Activated naive CD4-positive, alpha-beta T cell treated with anti-CD3 and anti-CD28 coated beads for 36 hours (primary cell): ENCODE measurements at regions not wholly inside any gene's neighbourhood (a gene's known extent, or its start where the extent isn't known, plus 50 kb on each side); places are given as distances from the start of the nearest gene placed in this dataset.

Source experiments
- CTCF ChIA-PET: fragments of 350-600 bp; sonication (Branson Sonifier 250); formaldehyde crosslinking; loops from one replicate; lab custom pipeline; 2021; ENCODE audit warnings: antibody characterized with exemption; lab: Charles Lee
- DNase-seq: peaks from one replicate; pipeline ENCODE4 v3.0.0-alpha.2; 2020
- H3K27ac Mint-ChIP-seq: one replicate; pipeline ENCODE4 v1.8.0; 2021; ENCODE audit warnings: mild to moderate bottlenecking, mixed read lengths
- H3K27me3 Mint-ChIP-seq: one replicate; pipeline ENCODE4 v1.8.0; 2021; ENCODE audit warnings: low read depth, mixed read lengths
- H3K36me3 Mint-ChIP-seq: one replicate; pipeline ENCODE4 v1.8.0; 2021; ENCODE audit warnings: low read depth, mixed read lengths
- H3K4me1 Mint-ChIP-seq: one replicate; pipeline ENCODE4 v1.8.0; 2021; ENCODE audit warnings: low read depth, mixed read lengths
- H3K4me3 Mint-ChIP-seq: one replicate; pipeline ENCODE4 v1.8.0; 2021; ENCODE audit warnings: mild to moderate bottlenecking, moderate library complexity, mixed read lengths
- H3K9me3 Mint-ChIP-seq: one replicate; pipeline ENCODE4 v1.8.0; 2021; ENCODE audit warnings: mixed read lengths
- intact Hi-C: fragments of 100-400 bp; cut with micrococcal nuclease; formaldehyde crosslinking; loops from one replicate; pipeline ENCODE4 v1.15.1; 2023

DNA sequence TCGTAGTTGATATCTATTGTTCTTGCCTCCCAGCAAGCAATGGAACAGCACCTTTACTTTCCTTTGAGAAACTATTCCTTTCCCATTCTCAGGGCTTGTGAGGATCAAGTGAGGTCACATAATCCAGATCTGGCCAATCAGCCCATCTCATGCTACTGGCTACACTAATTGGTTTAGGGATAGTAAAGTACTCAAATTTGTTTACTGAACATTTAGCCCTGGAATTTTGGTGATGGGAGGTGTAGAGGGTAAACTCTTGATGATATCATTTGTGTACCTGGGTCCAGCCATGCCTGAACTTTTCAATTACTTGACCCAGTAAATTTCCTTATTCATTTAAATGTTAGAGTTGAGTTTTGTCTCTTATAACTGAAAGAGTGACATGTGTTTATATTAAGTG lies 195.8 kb upstream of the TNP1 start:
- no peak overlapping the region for H3K4me3 Mint-ChIP-seq
- no peaks in the 10 kb centered on the region for H3K4me1 Mint-ChIP-seq
- no peaks in the 10 kb centered on the region for H3K36me3 Mint-ChIP-seq
- no peaks in the 10 kb centered on the region for H3K9me3 Mint-ChIP-seq
- H3K27ac Mint-ChIP-seq, result no peak overlapping the region
- intact Hi-C loops, result no loop called here
- DNase-seq, result no peak
- CTCF ChIA-PET, result no interaction called here
- peaks cover 8% of the 10 kb centered on the region for H3K27me3 Mint-ChIP-seq

DNA sequence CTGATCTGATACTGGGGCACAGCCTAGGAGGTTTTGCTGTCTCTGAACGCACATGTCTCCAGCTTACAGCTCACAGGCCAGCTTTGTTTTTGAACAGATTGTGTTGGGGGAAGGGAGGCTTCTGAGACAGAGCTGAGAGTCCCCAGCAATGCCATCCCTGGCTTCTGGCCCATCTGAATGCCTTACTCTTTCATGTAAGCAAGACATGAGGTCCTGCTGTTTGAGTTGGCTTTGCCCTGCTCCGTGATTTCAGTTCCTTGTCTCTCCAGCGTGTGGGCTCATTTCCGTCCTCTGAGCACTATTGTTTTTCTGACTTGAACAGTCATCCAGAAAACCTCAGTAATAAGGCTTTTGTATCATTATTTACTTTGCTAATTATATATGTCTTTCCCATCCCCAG lies 194.9 kb upstream of the TNP1 start:
- H3K27ac Mint-ChIP-seq, result no peak overlapping the region
- H3K4me1 Mint-ChIP-seq, result no peaks in the 10 kb centered on the region
- H3K4me3 Mint-ChIP-seq, result no peak overlapping the region
- peaks cover 8% of the 10 kb centered on the region for H3K27me3 Mint-ChIP-seq
- intact Hi-C loops, result no loop called here
- H3K9me3 Mint-ChIP-seq, result no peaks in the 10 kb centered on the region
- CTCF ChIA-PET, result no interaction called here
- H3K36me3 Mint-ChIP-seq, result no peaks in the 10 kb centered on the region
- no peak for DNase-seq

DNA sequence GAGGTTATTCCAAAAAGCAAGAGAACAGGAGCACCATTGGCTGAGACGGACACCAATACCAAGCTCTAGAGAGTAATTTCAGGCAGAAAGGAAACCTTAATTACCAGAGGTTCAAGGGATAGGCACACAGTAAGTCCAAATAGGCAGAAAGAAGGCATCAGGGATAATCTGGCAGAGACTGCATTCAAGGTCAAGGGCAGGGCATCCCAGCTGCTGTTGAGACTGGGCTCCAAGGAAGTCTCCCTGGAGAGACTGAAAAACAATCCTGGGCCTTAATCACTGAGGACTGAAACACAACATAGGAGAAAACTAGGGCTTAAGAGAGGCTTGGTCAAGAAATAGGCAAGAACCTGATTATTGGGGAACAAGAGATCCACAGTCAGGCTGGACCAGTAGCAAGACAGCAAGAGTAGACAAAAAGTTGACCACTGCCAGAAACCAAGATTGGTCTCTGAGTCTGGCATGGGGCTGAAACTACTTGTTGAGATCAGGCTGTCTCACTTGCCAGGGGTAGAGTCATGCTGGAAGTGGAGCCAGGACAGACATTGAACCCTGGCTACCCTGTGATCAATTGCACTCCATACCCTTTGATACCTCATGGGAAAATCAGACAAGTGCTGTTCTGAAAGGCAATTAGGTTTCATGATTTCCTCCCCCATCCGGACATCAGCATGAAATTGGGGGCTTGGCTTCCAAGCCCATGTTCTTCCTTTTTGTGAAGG lies 193.2 kb upstream of the TNP1 start:
- Mint-ChIP-seq H3K9me3 (no peaks in the 10 kb centered on the region), H3K4me1 (no peaks in the 10 kb centered on the region), H3K27me3 (peaks cover 12% of the 10 kb centered on the region), H3K4me3 (no peak overlapping the region), H3K27ac (no peak overlapping the region), H3K36me3 (no peaks in the 10 kb centered on the region)
- no peak for DNase-seq
- CTCF ChIA-PET, result no interaction called here
- intact Hi-C loops, result no loop called here

DNA sequence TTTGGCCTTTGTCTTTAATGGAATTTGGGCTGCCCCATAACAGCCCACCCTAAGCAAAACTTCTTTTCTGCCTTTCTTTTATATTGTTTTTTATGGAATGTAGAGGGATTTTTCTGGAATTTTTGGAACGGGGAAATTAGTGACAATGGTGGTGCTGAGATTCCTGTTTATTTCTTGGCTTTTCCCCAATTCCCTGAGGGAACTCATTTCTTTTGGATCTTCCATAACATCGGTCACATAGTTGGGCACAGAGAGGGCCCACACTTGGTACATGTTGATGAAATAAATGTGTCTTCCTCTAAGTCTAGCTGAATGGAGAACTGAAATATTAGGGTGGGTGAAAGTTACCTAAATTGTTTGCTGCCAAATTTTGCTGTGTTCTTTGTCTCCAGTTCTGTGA lies 191.6 kb upstream of the TNP1 start:
- peaks cover 12% of the 10 kb centered on the region for H3K27me3 Mint-ChIP-seq
- CTCF ChIA-PET, result no interaction called here

DNA sequence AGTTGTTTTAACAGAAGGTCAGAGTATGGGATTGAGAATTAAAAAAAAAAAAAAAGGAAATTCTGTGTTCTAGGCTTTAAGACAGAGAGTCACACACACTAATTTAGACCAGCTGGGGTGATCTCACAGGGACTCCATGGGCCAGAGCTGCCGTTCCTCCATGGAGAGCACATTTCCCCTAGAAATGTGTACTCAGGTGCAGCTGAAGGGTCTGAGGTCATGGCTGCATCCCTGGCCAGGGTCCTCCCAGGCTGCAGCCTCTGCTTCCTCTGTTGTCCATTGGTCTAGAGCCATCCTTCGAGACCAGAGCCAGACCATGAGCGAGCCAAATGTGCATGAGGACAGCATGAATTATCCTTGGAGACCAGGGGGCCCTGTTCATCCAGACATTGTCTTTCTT lies 190.1 kb upstream of the TNP1 start:
- Mint-ChIP-seq H3K4me3 (no peak overlapping the region), H3K9me3 (no peaks in the 10 kb centered on the region), H3K27me3 (peaks cover 10% of the 10 kb centered on the region), H3K27ac (no peak overlapping the region), H3K36me3 (no peaks in the 10 kb centered on the region), H3K4me1 (no peaks in the 10 kb centered on the region)
- DNase-seq, result no peak
- CTCF ChIA-PET, result no interaction called here
- intact Hi-C loops, result no loop called here

More for the DNA sequence above, 191.6 kb upstream of the TNP1 start:
- Mint-ChIP-seq H3K27ac (no peak overlapping the region), H3K9me3 (no peaks in the 10 kb centered on the region), H3K36me3 (no peaks in the 10 kb centered on the region), H3K4me3 (no peak overlapping the region), H3K4me1 (no peaks in the 10 kb centered on the region)
- DNase-seq, result no peak
- intact Hi-C loops, result no loop called here

DNA sequence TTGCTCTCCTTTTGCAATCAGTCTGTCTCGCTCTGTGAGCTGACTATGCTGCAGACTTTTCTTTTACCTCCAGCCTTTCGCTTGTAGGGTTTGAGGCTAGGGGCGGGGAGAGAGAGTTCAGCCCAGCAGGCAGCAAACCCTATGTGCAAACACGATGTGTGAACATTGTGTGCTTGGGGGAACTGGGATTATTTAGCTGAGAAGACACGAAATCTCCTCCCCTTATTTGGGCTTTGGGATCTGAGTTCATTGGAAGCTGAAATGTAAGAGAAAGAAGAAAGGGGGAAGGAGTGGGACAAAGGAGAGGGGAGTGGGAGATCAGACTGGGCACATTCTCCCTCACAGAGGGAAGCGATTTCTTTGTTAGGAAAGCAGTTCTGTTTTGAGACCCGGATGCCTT lies 189.6 kb upstream of the TNP1 start:
- H3K4me1 Mint-ChIP-seq, result no peaks in the 10 kb centered on the region
- no peaks in the 10 kb centered on the region for H3K9me3 Mint-ChIP-seq
- peaks cover 10% of the 10 kb centered on the region for H3K27me3 Mint-ChIP-seq
- no peak for DNase-seq
- H3K36me3 Mint-ChIP-seq, result no peaks in the 10 kb centered on the region
- no peak overlapping the region for H3K27ac Mint-ChIP-seq
- CTCF ChIA-PET, result no interaction called here
- no peak overlapping the region for H3K4me3 Mint-ChIP-seq
- intact Hi-C loops, result no loop called here

DNA sequence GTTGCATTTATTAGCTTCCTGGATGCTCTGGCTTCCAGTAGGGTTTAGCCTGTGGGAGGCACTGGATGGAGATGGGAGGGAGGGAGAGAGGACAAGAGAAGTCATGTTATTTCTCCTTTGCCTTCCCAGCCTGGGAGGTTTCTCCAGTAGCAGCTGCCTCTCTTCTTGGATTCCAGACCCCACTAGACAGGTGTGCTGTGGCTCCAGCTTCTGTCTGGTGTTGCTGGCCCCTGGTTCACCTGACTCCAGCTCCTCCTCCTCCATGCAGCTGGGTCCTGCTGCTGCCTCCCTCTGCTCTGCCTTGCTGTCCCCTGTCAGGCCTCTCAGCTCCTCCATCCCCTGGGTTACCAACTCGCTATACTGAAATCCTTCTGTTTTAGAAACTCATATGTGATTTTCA lies 188.9 kb upstream of the TNP1 start:
- no peak for DNase-seq
- peaks cover 10% of the 10 kb centered on the region for H3K27me3 Mint-ChIP-seq
- H3K9me3 Mint-ChIP-seq, result no peaks in the 10 kb centered on the region
- CTCF ChIA-PET, result interaction anchor here (0.5 kb wide), 1 partner anchor 462 kb away, joined by 4 read pairs; no protein-coding TSS in a partner anchor
- no peaks in the 10 kb centered on the region for H3K4me1 Mint-ChIP-seq
- H3K4me3 Mint-ChIP-seq, result no peak overlapping the region
- intact Hi-C loops, result no loop called here
- H3K27ac Mint-ChIP-seq, result no peak overlapping the region
- no peaks in the 10 kb centered on the region for H3K36me3 Mint-ChIP-seq

DNA sequence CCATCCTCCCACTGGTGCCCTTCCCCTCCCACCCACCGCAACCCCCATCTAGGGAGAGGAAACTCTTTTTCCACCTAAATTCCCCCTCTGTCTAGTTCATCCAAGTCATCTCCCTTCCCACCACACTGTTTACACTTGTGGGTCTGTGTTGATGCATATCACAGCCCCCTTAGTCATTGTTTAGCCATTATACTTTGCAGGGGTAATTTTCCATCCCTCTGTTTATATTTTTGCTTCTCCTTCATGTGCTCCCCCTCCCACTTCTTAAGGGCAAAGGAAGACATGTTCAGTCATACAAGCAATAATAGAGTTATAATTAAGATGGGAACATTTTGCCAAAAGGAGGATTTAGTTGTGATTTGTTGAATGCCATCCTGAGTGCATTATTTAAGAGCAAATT lies 187.8 kb upstream of the TNP1 start:
- no peak overlapping the region for H3K27ac Mint-ChIP-seq
- H3K9me3 Mint-ChIP-seq, result no peaks in the 10 kb centered on the region
- H3K36me3 Mint-ChIP-seq, result no peaks in the 10 kb centered on the region
- no peaks in the 10 kb centered on the region for H3K4me1 Mint-ChIP-seq
- intact Hi-C loops, result no loop called here
- peaks cover 10% of the 10 kb centered on the region for H3K27me3 Mint-ChIP-seq
- CTCF ChIA-PET, result no interaction called here
- H3K4me3 Mint-ChIP-seq, result no peak overlapping the region
- DNase-seq, result no peak

DNA sequence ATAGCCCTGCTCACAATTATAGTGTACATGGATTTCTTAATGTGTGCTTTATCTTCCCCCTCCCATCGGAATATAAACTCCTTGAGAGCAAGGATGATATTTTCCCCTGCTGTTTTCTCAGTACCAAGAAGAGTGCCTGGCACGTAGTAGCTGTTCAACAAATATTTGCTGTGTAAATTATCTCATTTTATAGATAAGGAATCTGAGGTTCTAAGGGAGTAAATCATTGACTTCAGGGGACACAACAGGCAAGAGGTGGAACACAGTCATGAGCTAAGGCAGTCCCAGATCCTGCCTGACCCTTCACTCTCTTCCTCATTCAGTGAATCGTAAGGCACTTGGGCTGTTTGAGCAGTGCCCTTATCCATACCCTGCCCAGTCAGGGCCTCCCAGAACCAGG lies 187.3 kb upstream of the TNP1 start:
- Mint-ChIP-seq H3K27ac (no peak overlapping the region), H3K4me1 (no peaks in the 10 kb centered on the region), H3K36me3 (no peaks in the 10 kb centered on the region), H3K4me3 (no peak overlapping the region), H3K9me3 (no peaks in the 10 kb centered on the region), H3K27me3 (peaks cover 10% of the 10 kb centered on the region)
- DNase-seq, result no peak
- CTCF ChIA-PET, result interaction anchor here (0.6 kb wide), 1 partner anchor 463 kb away, joined by 3 read pairs; no protein-coding TSS in a partner anchor
- intact Hi-C loops, result no loop called here

DNA sequence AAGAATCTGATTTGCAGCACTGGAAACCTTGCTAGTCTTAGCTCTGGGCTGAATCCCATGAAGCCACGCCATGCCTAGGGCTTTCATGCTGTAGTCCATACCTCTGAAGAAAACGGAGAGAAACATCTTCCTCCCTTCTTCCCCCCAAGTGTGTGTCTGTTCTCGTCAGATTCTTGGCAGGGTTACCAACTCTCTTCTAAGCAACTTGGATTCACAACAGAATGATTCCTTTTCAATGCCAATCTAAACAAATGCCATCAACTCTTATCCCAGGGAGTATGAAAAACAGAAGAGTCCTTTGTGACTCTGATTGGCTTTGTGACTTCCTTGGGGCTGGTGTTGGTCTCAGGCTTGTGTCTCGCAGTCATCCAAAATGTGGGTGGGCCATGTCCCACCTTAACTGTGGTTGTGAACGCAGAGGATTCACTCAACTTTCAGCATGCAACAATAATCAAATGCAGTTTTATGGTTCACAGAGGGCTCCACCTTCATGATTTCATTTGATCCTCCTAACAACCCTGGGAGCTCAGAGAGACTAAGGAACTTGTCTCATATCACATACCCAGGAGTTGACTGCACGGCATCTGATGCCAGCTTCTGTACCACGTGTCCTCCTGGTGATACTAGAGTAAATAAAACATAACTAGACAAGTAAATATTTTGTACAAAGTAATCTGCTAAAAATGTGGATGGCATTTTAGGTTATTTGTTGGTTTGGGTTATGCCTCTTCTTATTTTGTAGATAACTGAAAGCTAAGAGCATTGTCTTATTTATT lies 186.0 kb upstream of the TNP1 start:
- Mint-ChIP-seq H3K27me3 (peaks cover 9% of the 10 kb centered on the region), H3K36me3 (no peaks in the 10 kb centered on the region), H3K4me3 (no peak overlapping the region), H3K9me3 (peaks cover 2% of the 10 kb centered on the region), H3K27ac (no peak overlapping the region), H3K4me1 (no peaks in the 10 kb centered on the region)
- no peak for DNase-seq
- CTCF ChIA-PET, result no interaction called here
- intact Hi-C loops, result no loop called here

DNA sequence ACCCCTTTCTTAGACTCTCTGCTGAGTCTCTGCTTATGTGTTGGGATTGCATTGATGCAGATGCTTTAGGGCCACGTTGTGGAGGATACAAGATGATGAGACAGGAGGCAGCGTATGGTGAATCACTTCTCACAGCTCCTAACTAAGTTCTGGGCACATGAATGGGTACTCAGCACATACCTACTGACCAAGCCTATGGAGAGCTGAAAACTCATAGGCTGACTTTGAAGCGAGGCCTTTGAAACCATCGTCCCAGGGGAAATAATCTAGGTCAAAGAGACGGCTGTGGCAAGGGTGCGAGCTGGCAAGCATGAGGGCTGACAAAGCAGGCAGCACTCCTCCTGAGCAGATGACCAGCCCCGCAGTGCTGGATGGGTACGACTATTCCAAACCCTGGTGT lies 180.2 kb upstream of the TNP1 start:
- Mint-ChIP-seq H3K4me1 (no peaks in the 10 kb centered on the region), H3K9me3 (peaks cover 2% of the 10 kb centered on the region), H3K27me3 (peaks cover 3% of the 10 kb centered on the region), H3K27ac (no peak overlapping the region), H3K36me3 (no peaks in the 10 kb centered on the region), H3K4me3 (no peak overlapping the region)
- CTCF ChIA-PET, result interaction anchor here (0.9 kb wide), 1 partner anchor 30 kb away, joined by 4 read pairs; no protein-coding TSS in a partner anchor
- no peak for DNase-seq
- intact Hi-C loops, result no loop called here

DNA sequence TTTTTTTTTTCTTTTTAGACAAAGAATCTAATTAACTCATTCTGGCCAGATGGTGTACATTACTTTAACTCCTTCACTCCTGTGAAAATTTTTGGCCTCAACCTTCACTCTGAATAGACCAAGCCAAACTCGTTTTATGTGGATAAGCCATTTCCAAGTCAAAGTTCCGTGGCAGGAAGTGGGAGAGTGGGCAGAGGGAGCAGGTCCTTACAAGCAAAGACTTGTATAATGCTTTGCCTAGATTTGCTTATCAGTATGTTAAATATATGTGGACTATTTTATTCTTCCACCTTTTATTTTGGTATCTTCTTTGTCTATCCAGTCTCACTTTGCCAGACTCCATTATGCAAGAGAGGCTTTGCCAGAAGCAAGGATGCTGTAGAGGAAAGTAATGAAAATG lies 178.1 kb upstream of the TNP1 start:
- CTCF ChIA-PET, result no interaction called here
- Mint-ChIP-seq H3K27ac (no peak overlapping the region), H3K27me3 (peaks cover 3% of the 10 kb centered on the region), H3K36me3 (no peaks in the 10 kb centered on the region), H3K9me3 (peaks cover 2% of the 10 kb centered on the region), H3K4me1 (no peaks in the 10 kb centered on the region), H3K4me3 (no peak overlapping the region)
- intact Hi-C loops, result no loop called here
- DNase-seq, result no peak

DNA sequence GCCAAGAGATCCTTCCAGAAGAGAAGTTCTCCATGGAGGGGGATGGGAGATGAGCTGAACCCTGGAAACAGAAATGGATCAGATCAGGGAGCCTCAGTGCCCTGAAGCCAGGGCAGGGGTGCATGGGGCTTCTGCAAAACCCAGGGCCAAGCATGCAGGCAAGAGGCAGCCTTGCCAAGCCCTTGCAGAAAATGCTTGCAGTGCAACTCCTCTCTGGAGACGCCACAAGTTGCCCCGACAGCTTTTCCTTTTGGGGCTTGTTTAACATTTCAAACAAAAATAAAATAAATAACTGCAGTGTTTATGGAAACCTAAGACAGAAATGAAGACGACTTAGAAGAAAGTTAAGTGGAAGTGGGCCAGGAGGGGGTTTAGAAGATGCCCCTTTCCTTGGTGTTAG lies 177.5 kb upstream of the TNP1 start:
- Mint-ChIP-seq H3K27ac (no peak overlapping the region), H3K4me3 (no peak overlapping the region), H3K36me3 (no peaks in the 10 kb centered on the region), H3K27me3 (peaks cover 3% of the 10 kb centered on the region), H3K9me3 (peaks cover 2% of the 10 kb centered on the region), H3K4me1 (no peaks in the 10 kb centered on the region)
- no peak for DNase-seq
- intact Hi-C loops, result no loop called here
- CTCF ChIA-PET, result no interaction called here
